Choroid plexus epithelial cell (primary cell): ENCODE measurements at regions not wholly inside any gene's neighbourhood (a gene's known extent, or its start where the extent isn't known, plus 50 kb on each side); places are given as distances from the start of the nearest gene placed in this dataset.
A peak's percentile ranks its signal among the peaks of the same experiment; 100 is the strongest.

ENCODE experiments used
- DNase-seq: peaks from one replicate; pipeline ENCODE4 v3.0.0-alpha.2; 2010; ENCODE audit warnings: low read depth
- H3K4me3 ChIP-seq: 2 replicates; pipeline ENCODE4 v1.5.1; 2011; ENCODE audit warnings: low read depth, mild to moderate bottlenecking, control low read depth, low read length, moderate library complexity
- TF ChIP-seq, protein P1 (sequence below): conservative IDR thresholded peaks from 2 replicates; pipeline ENCODE4 v1.5.1; 2011; ENCODE audit warnings: low read depth, mild to moderate bottlenecking, control low read depth, inconsistent platforms, low read length, moderate library complexity

DNA sequence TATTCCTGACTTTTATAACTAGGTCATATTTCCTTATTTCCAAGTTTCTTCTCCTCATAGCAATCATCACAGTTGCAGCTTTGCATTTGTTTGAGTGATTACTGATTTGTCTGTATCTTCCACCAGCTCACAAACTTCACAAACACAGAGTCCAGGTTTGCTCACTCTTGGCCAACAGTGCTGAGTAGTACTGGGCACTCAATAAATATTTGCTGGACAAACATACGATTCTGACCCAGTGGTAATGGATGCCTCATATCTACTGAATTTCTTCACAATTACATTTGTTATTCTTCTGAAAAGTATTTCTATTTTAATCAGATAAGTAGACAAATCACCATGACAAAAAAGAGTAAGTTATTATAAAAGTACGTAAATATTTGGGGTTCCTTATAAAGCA lies 516.3 kb downstream of the TDRD15 start:
- DNase-seq, result no peak
- no peak overlapping the region for H3K4me3 ChIP-seq
- TF ChIP-seq, protein P1, sequence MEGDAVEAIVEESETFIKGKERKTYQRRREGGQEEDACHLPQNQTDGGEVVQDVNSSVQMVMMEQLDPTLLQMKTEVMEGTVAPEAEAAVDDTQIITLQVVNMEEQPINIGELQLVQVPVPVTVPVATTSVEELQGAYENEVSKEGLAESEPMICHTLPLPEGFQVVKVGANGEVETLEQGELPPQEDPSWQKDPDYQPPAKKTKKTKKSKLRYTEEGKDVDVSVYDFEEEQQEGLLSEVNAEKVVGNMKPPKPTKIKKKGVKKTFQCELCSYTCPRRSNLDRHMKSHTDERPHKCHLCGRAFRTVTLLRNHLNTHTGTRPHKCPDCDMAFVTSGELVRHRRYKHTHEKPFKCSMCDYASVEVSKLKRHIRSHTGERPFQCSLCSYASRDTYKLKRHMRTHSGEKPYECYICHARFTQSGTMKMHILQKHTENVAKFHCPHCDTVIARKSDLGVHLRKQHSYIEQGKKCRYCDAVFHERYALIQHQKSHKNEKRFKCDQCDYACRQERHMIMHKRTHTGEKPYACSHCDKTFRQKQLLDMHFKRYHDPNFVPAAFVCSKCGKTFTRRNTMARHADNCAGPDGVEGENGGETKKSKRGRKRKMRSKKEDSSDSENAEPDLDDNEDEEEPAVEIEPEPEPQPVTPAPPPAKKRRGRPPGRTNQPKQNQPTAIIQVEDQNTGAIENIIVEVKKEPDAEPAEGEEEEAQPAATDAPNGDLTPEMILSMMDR, result no peak

DNA sequence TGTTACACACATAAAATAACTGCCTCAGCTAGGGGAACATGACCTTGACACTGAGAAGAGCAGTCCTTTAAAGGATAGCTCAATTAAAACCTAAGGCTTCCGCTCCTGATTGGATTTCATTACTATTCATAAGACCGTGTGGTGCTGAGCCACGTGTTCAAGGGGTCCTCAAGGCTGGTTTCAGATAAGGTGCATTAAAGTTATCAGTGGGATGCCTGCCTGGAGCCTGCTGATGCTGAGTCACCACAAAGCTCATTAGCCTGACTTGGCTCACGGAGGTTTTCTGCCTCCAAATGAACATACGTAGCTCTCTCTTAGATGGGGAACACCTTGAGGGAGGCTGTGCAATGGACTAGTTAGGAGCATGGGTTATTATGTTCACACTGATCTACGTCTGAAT lies 518.9 kb downstream of the TDRD15 start:
- TF ChIP-seq, protein P1, result no peak
- DNase-seq, result no peak

DNA sequence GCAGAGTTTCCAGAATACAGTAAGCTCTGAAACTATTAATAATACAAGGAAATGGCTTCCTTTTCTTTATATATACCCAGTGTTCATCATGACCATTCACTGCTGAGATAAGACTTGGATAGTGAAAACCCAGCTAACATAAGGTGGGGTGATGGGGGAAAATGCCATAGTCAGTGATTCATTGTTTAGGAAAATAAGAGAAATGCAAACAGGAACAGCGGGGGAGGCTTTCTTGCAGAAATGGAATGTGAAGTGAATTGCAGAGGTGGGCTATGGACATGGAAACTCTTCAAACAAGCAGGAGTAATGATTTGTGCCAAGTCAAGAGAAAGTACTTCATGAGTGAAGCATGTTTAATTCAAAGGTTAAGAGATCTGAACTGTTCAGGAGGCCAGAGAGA lies 519.4 kb downstream of the TDRD15 start:
- TF ChIP-seq, protein P1, result no peak
- DNase-seq, result peak; percentile 61
- no peak overlapping the region for H3K4me3 ChIP-seq

More for the DNA sequence above, 518.9 kb downstream of the TDRD15 start:
- no peak overlapping the region for H3K4me3 ChIP-seq

DNA sequence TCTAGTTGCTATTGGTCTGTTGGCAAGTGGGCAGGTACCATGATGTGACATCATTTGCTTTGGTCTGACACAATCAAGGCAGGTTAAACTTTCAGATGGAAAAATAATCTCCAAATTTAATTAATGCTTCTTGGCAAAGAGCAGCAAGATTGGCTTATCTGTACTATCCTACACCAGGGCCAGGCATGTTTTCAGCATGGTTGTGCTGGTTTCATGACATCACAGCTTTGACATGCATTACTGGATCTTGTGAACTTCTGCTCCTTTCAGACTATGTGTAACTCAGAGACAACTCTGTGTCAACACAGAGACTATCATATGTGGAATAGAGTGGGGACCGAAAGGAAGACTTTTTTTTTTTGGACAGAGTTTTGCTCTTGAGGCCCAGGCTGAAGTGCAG lies 520.5 kb downstream of the TDRD15 start:
- no peak overlapping the region for H3K4me3 ChIP-seq
- DNase-seq, result no peak
- TF ChIP-seq, protein P1, result no peak

DNA sequence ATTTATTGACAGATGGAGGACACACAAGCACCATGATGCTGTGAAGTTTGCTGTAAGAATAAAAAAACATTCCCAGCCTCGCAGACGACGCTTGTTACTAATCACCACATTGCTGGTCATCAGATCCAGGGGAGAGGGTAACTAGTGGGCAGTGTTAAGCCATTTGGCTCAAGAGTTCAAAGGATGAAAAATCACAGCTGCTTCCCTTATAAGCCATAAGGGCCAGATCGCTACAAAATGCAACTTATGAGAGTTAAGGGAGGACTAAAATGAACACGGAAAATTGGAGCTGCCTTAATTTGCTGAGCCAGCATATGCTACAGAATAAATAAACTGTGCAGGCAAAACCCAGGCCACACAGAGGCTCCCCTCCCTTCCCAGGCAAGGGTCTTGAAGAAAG lies 522.6 kb downstream of the TDRD15 start:
- no peak for DNase-seq
- H3K4me3 ChIP-seq, result no peak overlapping the region
- TF ChIP-seq, protein P1, result no peak

DNA sequence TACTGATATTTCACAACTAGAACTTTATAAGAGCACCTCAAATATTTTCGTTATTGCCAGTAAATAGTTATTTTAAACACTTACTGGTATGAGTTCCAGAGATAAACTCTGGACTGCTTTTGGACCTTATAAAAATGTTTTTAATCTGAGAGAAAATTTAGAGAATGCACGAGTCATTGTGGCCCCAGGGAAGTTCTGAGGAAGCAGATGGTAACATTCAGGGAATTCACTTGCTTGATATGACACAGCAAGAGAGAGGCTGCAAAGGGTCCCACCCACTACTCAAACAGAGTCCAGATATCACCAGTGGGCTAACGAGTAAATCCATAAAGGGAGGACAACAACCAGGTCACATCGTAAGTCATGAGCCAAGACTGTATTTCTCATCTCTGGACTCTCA lies 526.8 kb downstream of the TDRD15 start:
- no peak overlapping the region for H3K4me3 ChIP-seq
- TF ChIP-seq, protein P1, result no peak
- DNase-seq, result no peak

DNA sequence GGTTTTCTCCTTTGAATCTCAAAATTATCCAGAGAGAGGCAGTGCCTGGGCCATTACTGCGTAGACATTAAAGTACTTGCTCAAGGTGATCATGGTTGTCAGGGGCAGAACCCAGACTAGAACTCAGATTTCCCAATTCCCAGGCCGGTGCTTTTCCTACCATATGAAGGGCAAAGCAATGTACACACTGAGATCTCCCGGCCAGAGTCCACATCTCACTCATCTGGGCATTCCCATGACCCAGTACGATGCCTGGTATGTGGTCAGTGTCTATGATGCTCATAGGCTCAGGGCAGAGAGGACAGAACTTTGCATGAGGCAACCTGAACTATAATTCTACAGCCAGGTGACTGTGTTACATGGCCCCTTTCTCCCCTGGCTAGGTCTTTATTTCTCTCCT lies 531.4 kb downstream of the TDRD15 start:
- DNase-seq, result no peak
- H3K4me3 ChIP-seq, result no peak overlapping the region
- TF ChIP-seq, protein P1, result no peak
